GM19328 (cell line): ENCODE measurements at regions not wholly inside any gene's neighbourhood (a gene's known extent, or its start where the extent isn't known, plus 50 kb on each side); places are given as distances from the start of the nearest gene placed in this dataset.

Source experiments
- ATAC-seq: cut with Tn5 transposase; IDR thresholded peaks from one replicate; pipeline ENCODE4 v1.9.1; 2021; ENCODE audit warnings: mild to moderate bottlenecking, moderate library complexity; ENCODE audit not compliant: unreplicated experiment

DNA sequence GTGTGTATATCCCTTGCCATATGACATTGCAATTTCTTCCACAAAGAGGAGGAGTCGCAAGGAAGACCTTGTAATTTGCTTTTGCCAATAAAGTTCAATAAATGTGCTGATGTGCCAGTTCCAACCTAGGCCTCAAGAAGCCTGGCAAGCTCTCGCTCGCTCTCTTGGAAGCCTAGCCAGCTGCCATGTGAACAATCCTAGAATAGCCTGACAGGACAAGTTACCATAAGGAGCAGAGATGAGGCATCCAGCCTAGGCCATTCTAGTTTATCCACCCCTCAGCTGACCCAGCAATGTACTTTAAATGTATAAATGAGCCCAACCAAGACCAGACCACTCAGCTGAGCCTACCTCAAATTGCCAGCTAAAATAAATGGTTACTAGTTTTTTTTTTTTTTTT lies 145.7 kb upstream of the QRFPR start:
- no peak for ATAC-seq

DNA sequence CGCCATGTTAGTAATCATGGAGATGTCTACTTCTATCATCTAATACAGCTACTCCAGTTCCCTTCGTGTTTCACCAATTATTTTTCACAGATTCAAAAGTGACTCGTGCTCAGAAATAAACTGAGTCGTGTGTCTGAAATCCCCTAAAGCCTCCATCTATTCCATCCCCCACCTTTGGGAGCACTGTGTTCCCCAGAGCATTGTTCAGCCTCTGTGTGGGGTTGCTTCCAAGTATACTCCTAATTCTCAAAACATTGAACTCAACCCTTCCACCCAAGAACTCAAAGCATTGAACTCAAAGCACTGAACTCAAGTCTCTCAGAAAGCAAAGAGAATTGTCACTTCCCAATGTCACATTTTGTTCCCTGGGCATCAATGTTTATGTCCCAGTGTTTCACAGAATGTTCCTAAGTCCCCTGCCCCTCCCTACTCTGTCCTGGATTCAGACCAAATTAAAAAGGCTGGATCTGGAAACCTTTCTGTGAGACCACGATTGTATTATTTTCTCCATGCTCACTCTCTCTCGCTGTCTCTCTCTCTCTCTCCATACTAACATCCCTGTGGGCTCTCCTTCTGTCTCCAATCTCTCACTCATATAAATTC lies 138.5 kb upstream of the QRFPR start:
- ATAC-seq, result no peak

DNA sequence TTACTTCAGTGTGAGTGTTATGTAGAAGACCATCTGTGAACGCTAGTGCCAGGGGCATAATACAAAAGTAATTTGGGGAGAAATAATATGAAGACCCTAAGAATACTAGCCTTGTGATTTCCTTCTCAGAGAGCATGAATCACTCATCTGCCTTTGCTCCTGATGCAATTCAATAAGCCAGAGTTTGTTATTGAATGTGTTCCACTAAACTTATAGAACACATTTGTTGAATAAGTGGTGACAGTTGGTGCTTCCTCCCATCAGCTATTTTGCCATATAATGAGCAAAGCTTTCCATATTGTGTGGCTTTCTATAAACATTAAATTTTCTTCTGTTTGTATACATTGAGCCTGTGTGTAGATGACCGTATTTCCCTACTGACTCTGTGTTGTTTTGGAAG lies 136.4 kb upstream of the QRFPR start:
- ATAC-seq, result no peak

DNA sequence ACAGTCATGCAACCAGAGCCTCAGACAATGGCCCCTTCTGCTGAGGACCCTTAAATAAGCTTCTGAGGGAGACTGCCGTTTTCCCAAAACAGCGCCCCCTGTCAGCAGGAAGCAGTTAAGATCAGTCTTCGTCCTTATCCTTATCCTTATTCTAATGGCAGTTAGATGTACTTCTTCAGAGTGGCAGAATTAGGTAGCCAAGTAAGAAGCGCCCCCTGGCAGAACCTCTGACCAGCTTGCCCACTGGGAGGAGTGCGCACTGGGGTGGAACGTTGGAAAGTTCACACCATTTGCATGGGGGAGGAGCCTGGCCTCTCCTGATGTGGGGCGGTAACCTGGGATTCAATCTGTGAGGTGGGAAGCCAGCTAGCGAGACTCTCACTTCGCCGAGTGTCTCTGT lies 133.6 kb upstream of the QRFPR start:
- ATAC-seq, result no peak

DNA sequence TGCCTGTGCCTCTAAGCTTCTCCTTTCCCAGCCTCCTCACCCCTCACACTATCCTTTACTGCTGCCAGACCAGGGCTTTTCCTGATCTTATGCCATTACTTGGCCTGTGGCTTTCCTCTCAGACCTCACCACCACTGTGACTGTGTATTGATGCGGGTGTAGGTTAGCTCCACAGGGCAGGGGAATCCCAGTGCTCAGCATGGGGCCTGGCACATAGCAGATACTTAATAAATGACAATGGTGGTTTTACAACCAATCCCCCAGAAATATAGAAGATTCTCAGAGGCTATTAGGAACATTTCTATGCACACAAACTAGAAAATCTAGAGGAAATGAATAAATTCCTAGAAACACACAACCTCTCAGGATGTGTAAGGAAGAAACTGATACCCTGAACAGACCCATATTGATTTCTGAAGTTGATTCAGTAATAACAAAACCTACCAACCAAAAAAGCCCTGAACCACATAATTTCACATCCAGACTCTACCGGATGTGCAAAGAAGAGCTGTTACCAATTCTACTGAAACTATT lies 129.6 kb upstream of the QRFPR start:
- ATAC-seq, result no peak

DNA sequence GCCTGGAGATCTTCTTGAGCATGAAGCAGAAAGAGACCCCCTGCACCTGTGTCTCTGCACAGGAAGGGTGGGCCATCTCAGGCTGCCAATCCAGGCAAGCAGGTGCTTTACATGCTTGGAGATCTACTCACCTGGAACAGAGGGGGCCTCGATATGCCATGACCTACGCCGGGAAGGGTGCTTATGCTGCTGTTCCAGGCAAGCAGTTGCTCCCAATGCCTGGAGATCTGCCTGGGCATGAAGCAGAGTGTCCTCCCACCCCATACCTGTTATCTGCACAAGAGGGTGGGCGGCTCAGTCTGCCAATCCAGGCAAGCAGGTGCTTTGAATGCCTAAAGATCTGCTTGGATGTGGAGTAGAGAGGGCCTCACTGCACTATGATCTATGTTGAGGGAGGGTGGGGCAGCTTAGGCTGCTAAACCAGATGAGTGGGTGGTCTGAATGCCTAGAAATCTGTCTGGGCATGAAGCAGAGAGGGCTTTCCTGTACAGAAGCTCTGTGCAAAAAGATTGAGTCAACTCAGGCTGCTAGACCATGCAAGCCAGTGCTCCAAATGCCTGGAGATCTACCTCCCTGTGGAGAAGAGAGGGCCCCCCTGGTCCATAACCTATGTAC lies 104.5 kb upstream of the QRFPR start:
- ATAC-seq, result no peak

DNA sequence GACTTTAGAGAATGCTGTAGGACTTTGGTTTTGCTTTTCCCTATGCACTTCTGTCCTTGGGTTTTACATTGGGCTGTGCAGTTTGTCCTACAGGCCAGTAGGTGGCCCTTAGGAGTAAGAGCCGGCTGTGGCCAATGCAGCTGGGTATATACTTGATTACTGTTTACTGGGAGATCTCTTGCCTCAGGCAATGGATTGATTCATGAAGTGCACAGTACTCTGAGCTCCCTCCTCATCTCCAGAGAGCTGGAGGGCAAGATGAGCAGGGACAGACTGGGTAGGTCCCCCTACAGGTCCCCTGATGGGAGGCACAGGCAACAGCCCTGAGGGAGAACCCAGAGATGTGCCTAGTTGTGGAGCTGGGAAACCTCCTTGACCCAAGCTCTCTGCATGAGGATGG lies 103.8 kb upstream of the QRFPR start:
- peak; percentile 92 for ATAC-seq

DNA sequence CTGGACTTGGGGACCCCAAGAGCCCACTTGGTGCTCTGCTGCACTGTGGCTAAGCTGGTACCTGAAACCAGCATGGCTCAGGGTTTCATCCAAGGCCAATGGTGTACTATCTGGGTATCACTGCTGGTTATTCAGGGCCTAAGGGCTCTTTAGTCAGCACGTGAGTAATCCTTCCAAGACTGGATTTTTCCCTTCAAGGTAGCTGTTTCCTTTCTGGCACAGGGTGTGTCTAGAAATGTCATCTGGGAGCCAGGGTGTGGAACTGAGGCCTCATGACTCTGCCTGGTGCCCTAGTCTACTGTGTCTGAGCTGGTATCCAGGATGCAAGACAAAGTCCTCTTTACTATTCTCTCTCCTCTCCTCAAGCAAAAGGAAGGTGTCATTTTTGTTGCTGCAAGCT lies 99.0 kb upstream of the QRFPR start:
- ATAC-seq, result no peak

DNA sequence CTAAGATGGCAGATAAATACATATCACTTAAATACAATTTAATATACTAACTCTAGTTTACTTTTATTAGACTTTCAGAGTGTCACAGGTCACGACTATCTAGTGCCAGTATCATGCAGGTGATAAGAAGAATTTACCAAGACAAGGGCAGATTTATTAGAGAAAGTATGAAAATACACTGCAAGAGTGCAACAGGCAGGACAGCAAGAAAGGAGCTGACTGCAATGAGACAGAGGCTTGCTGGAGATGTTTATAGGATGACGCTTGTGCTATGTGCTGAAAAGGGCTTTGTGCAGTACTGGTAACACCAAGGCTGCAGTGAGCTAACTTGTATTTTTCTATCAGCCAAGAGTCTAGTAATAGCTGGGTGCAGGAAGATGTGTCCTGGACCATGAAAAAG lies 96.7 kb upstream of the QRFPR start:
- no peak for ATAC-seq

DNA sequence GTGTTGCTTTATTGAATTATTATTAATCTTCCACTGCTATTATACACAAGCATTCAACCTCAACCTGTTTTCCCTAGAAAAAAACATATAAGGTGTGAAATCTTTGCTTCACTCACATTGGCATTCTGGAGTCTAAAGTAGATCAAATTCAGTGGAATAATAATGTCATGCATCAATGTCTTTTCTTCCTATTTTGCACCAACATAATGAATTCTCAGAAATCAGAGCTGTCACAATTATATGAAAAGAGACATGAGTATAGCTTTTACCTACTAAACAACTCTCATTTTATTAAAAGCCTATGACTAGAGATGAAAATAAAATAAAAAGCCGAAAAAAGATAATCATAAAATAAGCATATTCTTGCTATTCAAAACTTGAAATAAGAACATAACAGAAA lies 96.3 kb upstream of the QRFPR start:
- ATAC-seq, result no peak

DNA sequence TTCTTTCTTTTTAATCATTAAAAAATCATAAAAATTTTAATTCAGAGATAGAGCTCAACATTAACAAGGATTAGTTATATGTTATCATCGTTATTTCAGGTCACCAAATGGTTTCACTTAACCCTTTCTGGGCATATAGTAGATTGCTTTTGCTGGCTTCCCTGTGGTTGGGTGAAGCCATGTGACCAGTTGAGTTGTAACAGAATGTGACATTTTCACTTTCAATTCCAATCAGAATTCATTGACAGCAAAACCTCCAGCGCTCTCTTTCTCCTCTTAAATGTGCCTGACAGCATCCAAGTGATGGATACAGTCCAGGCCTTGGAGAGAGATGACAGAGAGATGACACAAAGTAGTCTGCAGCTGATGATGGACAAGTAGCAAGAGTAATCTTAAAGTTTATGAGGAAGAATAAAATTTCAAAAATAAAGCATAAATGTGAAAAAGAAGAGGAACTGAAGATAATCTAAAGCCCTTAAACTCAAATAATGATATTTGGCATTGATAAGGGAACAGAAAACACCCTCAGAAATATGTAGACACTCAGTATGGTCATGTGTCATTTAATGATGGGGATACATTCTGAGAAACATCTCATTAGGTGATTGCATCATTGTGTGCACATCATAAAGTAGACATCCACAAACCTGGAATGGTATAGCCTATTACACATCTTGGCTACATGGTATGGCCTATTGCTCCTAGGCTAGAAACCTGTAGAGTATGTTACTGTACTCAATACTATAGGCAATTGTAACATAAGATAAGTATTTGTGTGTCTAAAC lies 92.3 kb upstream of the QRFPR start:
- ATAC-seq, result no peak

DNA sequence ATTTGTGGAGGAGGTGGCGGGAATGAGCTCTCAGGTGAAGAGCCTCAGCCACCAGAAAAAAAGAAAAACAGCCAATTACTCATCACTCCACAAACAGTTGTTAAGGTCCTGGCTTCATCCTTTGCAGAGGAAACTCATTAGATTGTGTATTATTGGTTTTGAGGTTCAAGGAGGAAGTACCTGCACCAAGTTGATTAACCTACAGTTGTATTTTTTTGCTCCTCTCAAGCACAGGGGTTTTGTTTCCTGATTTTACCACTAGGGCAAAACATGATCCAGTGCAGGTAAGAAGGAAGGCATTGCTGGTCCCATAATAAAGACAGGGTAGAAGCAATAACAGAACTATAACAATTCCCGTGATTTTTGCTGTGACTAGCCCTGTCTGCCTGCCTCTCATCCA lies 84.0 kb upstream of the QRFPR start:
- ATAC-seq, result no peak

DNA sequence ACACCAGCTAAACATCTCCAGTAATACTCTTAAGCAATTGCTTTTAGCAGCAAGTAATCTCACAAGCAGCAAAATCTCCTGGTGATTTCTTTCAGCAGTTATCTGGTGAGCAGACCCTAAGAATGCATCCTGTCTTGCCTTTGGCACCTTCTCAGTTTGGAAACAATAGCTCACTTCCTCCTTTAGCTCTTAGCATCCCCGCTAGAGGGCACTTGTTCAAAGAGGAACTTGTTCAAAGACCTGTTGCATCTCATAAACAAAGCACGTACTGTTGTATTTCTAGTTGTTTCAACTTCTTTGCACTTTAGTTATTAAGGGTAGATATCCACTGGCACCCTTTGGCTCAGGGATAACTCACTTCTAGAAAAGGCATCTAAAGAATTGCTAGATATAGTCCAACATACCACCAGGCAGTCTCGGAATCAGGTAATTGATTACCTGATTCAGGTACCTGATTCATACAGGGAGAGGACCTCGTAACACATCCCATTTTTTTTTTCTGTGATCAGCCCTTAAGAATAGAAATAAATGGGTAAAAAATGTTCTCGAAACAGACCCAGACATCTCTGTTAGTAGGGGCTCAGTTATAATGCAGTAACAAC lies 81.9 kb upstream of the QRFPR start:
- ATAC-seq, result peak; percentile 90

DNA sequence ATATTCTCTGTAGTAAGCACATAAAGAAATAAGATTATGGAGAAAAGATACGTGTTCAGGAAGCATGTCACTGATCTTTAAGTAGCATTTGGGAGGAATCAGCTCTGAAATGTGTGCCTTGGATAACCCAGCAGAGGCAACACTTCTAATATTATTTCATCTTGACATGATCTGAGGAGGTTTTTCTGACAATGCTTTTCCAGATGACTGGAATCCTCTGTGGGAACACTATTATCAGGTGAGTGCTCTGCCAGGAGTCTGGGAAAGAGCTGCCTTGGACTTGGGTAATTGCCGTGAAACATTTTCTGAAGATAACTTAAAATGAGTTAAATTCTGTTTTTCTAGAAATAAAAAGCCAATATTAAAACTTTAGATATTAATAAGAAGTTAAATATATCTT lies 78.2 kb upstream of the QRFPR start:
- ATAC-seq, result no peak

DNA sequence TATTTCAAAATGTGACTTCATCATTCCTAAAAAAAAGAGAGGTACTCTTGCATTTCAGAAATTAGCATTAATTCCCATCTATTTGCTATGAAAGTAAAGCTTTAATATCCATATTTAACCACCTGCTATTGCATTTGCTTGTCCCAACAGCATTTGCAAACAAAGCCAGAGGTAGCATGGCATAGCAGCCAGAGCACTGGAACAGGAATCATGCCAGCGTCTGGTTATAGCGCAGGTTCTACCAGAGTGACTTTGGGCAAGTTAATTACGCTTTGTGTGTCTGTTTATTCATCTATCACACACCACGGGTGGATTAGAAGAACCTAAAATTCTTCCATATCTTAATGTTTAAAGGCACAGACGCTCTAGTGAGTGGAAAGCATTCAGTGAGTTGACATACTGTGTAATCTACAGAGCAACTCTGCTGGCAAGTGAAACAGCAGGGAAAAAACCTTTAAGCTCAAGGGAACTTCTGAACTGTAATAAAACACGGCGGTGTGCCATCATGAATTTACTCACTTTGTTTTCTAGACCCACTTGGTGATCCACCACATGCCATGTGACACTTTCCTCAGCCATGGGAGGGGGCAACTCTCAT lies 76.6 kb upstream of the QRFPR start:
- ATAC-seq, result no peak

DNA sequence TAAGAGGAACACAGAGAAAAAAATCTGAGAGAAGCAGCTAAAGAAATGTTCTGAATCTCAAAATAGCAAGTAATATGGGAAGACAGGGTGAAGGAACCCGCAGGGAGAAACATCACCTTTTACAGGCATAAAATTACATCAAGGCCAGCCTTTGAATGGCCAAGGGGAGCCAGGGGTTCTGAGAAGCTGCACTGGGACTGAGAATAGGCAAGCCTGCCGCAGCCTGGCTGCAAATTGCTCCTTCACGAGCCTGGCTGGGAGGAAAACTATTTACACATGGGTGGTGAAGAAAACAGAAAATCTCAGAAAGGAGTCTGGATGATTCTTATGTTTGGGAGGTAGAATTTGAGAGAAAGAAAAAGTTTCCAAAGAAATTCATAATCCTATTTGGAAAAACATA lies 74.5 kb upstream of the QRFPR start:
- ATAC-seq, result no peak

DNA sequence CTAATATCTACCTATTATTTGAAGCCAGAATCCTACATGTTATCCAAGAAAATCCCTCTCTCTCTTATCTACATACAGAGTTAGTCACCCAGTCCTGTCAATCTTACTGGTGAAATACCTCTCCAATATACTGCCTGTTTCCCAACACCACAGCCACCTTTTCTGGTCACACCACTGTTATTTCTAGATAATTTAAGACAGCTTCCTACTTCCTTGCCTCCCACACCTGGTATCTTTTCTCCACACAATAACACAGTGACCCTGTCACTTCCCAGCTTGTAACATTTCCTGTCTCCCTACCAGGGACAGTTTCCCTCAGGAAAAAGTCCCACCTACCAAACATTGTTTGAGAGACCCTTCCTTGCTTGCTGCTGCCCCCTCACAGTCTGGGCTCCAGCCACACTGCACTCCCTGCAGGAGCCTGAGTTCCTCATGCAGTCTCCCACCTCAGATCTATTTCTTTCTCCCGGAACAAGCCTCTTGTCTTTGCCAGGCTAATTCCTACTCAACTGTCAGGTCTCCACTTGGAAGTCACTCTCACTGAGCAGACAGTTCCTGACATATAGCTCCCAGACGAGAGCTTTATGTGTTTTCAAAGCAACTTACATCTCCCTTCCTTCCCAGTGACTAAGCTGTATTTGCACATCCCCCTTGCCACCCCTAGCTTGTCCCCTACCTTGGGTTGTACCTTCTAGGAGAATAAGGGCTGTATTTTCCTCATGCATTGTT lies 73.6 kb upstream of the QRFPR start:
- ATAC-seq, result no peak

DNA sequence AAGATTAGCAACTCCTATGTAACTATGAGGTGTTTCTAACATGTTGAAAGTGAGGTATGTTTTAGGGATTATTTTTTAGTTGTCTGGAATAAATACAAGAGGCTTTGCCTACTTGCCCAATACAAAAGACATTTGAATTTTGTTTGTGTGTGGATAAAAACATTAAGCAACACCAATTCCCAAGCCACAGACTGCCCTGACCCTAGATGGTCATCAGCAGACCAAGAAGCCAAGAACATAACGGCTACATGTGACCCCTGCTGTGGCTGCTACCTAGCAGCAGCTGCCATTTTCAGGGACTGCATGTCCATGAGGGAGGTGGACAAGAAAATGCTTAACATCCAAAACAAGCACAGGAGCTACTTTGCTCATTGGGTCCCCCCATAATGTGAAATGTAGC lies 70.5 kb upstream of the QRFPR start:
- ATAC-seq, result no peak

DNA sequence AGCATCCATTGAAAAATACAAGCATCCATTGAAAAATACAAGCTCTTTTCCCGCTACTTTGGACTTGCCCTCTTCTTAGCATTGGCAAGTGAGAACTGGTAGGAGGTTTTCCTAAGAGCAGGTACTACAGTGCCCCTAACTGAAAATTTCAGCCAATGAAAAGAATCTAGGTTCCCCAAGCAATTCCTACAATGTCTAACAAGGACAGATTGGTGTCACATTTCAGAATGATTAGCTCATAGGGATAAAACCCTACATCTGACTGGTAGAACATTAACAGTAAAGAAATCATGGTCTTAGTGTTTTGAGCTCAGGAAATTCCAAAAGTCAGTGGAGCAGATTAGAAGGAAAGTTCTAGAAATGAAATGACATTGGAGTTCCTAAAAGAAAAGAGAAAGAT lies 68.6 kb upstream of the QRFPR start:
- ATAC-seq, result no peak

DNA sequence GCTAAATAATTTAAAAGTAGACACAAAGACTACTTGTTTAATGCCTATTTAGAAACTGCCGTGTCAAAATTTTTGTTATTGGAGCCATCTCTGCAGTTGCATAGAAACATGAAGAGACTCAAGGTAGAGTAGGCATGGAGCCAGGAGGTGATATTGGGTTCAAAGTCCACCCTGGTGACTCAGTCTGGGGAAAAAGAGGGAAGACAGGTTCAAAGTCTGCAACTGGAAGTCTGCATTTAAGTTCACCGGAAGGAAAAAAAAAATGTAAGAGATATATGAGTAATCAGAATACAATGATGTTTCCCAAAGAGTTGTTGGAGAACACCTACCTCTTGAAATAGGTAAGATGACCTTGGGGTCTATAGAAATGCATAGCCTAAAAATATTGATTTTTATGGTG lies 67.4 kb upstream of the QRFPR start:
- no peak for ATAC-seq

DNA sequence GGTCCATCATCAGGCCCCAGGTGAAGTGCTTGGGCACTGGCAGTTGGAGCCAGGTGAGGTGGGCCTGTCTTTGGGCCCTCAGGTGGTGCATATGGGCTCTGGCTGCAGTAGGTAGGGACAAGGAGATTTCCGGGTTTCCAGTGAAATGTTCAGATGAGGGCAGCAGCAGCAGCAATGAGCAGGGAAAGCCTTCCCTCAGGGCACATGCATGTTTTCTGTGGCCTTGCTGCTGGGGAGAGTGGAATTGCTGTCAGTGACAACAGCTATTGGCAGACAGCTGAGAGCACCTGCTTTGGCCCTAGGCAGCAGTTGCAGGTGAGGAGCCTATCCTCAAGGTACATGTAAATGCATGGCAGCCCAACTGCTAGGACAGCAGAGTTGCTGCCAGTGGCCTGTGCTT lies 58.9 kb upstream of the QRFPR start:
- no peak for ATAC-seq
